Fibroblast of lung (primary cell): ENCODE measurements at regions not wholly inside any gene's neighbourhood (a gene's known extent, or its start where the extent isn't known, plus 50 kb on each side); places are given as distances from the start of the nearest gene placed in this dataset.

Experiments
- EZH2 ChIP-seq: IDR thresholded peaks from 2 replicates; pipeline ENCODE4 v1.5.1; 2012; ENCODE audit warnings: low read length, control low read depth, mild to moderate bottlenecking; ENCODE audit errors: missing control alignments
- TF ChIP-seq, protein P1 (sequence below), 2 donors: IDR thresholded peaks in 1 of 2; conservative IDR thresholded peaks in 1 of 2; 1 replicate in 1 of 2; 2 replicates in 1 of 2; pipeline ENCODE4 v1.5.1; 2011 to 2012; ENCODE audit warnings: low read length in 2 of 2, control low read depth in 1 of 2, inconsistent platforms in 1 of 2, low read depth in 1 of 2, mild to moderate bottlenecking in 1 of 2

DNA sequence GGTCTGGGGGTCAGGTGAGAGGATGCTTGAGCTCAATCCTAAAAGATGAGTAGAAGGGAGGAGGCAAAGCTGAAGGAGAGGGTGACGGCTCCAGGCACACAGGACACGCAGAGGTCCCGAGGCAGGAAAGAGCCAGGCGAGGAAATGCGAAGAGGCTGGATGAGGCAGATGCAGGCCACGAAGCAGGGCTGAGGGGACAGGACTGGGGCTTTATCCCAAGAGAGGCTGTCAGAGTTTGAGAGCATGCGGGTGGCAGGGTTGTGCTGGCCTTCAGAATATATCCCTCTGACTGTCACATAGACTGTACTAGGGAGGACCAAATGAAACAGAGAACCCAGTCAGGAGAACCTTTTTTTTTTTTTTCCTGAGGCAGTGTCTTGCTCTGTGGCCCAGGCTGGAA, 100.2 kb downstream of the RMI2 start:
- TF ChIP-seq, protein P1, sequence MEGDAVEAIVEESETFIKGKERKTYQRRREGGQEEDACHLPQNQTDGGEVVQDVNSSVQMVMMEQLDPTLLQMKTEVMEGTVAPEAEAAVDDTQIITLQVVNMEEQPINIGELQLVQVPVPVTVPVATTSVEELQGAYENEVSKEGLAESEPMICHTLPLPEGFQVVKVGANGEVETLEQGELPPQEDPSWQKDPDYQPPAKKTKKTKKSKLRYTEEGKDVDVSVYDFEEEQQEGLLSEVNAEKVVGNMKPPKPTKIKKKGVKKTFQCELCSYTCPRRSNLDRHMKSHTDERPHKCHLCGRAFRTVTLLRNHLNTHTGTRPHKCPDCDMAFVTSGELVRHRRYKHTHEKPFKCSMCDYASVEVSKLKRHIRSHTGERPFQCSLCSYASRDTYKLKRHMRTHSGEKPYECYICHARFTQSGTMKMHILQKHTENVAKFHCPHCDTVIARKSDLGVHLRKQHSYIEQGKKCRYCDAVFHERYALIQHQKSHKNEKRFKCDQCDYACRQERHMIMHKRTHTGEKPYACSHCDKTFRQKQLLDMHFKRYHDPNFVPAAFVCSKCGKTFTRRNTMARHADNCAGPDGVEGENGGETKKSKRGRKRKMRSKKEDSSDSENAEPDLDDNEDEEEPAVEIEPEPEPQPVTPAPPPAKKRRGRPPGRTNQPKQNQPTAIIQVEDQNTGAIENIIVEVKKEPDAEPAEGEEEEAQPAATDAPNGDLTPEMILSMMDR (conservative IDR thresholded peaks at IDR 0.05 in 1 of 2, IDR thresholded peaks at IDR 0.05 in 1 of 2; ENCODE audit: low read depth in 1 of 2, low read length in 2 of 2): no peak
- no peak for TF ChIP-seq EZH2
